Cerebellar cortex (tissue), 1 donor: ENCODE measurements at regions not wholly inside any gene's neighbourhood (a gene's known extent, or its start where the extent isn't known, plus 50 kb on each side); places are given as distances from the start of the nearest gene placed in this dataset.

Experiments used
- DNase-seq: peaks from one replicate; pipeline ENCODE4 v3.0.0-alpha.2; 2015; ENCODE audit warnings: low spot score

DNA sequence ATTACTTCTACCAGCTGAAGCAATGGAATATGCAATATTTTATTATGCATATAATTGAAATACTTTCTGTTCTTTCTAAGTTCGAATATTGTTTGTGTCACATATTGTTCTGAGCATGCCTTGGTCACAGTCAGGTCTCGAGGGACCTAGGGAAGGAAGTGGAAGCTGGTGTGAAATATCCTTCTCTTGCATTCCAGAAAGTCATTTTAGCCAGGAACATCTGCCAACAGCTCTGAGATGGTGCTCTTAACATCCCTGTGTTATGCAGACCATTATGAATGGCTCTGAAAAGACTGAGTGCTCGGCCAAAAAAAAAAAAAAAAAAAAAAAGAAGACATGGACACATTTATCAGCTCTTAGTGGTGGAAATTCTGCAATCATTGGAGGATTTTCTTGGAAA, 132.7 kb upstream of the JAG1 start:
- no peak for DNase-seq

DNA sequence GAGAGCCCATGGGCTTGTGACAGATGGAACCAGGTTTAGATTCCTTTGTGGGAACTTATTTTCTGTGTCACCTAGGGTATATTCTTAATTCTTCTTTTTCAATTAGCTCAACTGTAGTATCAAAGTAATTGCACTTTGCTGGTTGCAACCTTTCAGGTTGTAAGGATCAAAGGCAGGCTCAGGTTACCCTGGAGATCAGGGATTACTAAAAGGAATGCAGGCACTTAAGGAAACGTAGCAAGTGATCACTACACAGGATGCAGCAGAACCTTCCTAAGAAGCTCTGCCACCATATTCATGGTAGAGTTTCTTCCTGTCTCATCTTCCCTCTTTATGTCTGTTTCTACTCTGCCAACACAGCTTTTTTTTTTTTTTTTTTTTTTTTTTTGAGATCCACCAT, 133.2 kb upstream of the JAG1 start:
- DNase-seq, result no peak

DNA sequence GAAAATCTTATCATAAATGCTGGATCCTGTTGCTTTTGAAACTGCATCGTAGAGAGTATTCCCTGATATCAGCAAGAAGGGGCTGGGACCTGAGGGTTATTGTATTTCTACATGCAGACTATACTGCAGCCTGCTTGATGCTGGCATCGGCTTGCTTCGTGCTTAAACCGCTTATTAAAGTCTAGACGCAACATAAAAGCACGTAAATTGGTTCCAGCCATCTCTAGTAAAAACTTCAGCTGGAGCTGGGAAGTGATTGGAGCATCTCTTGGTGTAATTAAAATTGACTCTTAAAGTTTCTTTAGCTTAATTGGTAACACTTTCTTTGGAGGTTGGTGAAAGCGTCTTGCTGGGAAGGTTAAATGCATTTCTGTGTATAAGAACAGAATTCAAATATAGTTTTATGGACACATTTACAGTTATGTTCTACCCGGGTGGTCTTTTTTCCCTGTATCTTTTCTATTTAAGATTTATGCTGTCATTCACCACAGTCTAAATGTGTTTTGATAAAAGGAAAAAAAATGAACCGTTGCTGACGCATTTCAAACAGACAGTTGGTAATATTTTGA, 139.0 kb upstream of the JAG1 start:
- DNase-seq, result no peak

DNA sequence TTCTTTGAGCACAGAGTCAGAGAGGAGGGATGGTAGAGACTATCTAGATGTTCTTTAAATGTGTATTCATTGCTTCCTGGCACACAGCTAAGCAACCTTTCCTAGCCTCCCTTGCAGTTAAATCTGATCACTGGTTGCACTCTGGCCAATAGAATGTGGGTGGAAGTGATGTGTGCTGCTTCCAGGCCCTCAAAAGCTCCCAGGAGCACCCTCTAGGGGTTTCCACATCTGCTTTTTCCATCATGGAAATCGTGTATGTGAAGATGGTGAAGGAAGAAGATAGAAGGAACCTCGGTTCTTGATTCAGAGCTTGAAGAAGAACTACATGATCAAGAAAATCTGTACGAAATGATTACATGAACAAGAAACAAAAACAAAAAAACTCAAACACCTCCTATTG, 149.8 kb upstream of the JAG1 start:
- DNase-seq, result no peak

DNA sequence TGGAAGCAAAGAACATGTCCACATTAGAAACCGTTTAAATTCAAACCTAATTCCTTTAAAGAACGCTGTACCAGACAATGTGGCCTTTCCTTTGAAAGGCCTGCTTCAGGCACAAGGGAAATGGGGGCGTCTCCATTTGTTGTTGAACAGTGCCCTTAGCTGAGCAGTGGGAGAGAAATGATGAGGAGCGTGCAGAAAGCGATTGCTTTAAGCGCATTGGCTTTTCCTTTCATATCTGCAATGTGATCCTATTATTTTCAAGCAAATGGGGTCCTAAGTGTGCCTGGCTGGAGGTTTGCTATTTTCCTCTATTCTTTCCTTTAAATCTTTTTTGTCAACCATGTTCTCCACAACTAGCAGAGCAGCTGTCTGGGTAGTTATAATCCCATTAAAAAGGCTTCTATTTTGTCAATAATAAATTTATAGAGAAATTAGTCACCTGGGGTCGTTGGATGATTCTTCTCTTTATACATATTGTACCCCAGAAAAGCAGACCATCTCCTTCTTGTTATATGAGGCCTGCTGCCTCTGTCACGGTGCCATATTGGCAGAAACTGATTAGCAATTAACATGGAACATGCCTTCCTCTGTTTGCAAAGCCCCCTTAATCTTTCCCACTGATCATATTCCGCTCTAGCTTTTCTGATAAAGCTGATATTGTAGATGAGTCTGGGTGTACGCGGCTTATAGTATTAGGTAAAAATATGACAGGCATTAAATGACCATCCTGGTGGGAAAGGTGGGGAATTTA, 151.1 kb upstream of the JAG1 start:
- DNase-seq, result no peak

DNA sequence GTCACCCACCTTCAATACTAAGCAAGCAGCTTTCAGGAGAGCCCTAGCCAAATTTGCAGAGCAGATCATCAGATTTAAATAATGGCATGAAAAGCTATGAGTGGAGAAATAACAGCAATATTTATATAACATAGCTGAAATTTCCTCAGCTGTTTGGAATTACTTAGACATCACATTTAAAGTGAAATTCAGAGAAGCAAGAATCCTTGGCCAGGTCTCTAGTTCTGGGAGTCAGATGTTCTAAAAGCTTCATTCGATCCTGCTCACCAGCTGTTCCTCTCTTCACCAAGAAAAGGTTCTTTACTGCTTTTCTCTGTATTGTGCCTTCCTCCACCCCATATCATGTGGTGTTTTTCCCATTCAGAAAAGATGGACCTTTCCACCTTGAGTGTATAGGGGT, 152.3 kb upstream of the JAG1 start:
- DNase-seq, result no peak

DNA sequence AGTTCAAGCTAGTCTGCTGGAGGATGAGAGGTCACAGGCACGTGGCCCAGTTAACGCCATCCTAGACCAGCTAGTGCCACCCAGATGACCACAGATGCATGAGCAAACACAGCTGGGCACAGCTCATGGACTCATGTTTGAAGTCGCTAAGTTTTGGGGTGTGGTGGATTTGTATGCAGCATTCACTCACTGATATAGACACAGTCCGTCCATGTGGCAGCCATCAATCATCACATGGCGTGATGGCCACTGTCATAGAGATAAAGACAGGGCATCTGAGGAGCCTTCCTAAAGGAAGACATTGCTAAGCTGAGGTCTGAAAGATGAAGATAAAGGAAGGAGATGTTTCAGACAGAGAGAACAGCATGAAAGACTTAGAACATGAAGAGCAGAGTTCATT, 154.4 kb upstream of the JAG1 start:
- no peak for DNase-seq

DNA sequence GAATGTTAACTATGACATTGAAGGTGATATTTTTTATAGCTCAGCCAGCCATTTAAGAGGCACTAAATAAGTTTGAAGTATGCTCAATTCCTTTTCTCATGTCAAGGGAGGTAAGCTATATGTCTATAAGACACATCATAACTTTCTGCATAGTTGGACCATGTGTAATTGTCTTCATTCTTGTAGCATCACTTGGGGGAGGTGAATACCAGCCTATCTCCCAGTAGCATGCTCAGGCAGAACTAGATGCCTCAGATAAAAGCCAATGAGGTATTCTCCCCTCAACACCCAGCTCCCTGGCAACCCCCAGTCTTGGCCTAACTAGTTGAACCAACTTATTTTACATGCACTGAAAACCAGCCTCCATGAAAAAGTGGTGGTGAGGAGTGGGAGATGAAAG, 158.3 kb upstream of the JAG1 start:
- DNase-seq, result no peak

DNA sequence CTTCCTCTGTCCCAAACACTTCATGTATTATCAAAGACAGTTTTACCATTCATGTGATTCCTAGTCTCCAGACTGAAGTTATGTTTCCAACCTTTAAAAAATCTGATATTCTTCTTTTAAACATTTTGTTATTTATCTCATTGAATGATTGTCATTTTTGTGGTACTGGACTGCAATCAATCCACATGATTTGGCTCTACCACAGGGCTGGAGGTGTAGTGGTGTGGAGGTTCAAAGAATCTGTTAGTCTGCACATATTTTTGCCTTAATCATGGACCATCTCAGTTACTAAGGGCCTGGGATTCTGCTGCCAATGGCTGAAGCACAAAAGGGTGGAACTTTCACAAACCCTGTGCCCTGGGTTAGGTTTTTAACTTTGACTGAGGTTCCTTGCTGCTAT, 164.1 kb upstream of the JAG1 start:
- no peak for DNase-seq

DNA sequence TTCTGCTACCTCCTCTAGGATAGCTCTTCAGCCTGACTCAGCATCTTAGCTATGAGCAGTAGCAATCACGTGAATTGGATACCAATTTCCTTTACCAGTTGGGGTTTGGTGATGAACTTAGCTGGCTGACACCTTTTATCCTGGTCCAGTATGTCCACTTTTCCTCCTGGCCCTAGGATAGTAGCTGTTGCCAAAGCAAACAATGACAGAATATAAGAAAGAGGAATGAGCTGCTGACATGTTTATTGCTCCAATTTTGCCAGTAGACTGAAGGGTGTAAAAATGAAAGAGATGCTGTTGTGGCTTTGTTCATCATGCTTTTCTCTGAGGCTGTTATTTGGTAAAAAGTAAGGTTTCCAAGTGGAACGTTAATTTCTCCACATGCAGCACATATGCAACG, 168.3 kb upstream of the JAG1 start:
- no peak for DNase-seq

DNA sequence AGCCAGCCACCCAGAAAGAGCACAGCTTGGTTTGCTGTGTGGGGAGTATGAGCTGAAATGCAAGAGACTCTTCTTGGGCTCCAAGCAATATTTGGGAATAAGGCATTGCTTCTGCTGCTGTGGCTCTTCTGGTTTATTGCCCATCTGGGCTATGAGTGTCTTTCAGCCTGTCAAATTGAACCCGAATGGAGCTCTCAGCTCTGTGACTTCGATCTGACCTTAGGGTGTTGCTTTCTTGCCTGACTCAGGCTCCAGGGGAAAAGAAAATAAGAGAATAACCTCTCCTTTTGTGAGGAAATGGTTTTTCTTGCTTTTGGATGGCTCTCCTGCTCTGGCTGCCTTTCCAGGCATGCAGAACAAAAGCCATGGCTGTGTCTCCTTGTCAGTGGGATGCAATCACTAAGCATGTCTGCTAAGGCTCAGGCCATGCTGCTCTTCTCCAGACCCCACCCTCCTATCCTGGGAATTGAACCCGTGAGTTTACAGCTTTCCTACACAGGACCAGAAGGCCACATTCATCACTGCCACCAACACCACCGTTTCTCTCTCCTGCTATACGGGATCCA, 169.4 kb upstream of the JAG1 start:
- DNase-seq, result no peak

DNA sequence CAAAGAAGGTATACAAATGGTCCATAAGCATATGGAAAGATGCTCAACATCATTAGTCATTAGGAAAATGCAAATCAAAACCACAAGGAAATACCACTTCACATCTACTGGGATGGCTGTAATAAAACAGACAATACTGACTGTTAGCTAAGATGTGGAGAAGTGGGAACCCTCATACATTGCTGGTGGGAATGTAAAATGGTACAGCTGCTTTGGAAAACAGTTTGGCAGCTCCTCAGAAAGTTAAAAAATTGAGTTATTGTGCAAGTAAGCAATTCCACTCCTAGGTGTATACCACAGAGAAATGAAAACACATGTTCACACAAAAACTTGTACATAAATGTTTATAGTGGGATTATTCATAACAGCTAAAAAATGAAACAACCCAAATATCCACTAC, 173.0 kb upstream of the JAG1 start:
- DNase-seq, result no peak

DNA sequence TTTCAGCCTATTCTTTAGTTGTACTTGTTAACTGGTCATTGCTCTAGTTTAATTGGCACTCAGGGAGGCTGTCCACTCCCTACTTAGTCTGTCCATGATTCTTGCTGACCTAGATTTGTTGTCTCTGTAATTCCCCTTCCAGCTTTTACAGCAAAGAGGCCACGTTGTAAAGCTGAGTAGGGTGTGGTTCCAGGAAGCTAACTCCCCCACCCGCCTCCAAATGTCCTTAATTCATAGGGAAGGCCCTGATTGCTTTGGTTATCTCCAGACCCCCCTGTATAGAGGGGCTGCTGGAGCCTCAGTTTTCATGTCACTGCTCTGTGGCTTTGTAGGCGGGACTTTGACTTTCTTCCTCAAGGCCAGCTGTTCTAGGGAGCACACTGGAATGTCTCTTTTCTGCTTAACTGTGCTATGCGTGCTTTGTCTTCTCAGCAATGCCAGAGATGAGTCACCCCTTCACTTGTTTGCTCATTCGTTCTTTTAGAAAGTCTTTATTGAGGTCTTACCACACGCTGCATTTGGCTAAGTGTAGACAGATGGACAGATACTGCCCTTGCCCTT, 175.1 kb upstream of the JAG1 start:
- DNase-seq, result no peak

DNA sequence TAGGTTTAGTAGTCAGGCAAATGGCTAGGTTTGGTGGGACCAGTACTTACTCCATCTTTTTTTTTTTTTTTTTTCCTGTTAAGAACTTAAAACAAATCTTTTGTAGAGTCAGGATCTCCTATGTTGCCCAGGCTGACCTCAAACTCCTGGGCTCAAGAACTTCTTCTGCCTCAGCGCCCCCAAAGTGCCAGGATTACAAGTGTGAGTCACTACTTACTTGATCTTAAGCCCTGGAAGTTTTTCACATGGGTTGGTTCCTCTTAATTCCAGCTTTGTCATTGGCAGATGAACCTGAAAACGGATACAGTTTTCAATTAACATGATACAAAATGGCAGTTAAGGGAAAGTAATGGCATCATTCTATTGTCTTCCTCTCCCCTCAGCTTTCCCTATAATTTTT, 179.4 kb upstream of the JAG1 start:
- no peak for DNase-seq

DNA sequence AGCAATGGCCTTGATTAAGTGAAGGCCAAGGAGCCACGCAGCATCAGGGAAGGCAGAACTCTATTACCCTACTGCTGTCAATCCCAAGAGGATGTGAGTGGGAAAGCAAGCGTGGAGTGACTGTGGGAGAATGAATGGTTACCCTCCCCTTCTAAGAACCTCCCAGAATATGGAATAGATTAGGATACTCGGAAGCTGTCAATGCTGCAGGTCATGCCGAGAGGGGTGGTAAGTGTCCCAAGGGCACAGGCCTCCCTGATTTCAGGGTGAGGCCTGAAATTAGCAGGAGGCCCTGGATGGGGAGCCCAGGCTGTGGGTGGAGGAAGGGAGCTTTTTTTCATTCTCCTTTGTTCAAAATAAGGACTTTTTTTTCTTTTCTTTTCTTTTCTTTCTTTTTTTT, 179.9 kb upstream of the JAG1 start:
- no peak for DNase-seq

DNA sequence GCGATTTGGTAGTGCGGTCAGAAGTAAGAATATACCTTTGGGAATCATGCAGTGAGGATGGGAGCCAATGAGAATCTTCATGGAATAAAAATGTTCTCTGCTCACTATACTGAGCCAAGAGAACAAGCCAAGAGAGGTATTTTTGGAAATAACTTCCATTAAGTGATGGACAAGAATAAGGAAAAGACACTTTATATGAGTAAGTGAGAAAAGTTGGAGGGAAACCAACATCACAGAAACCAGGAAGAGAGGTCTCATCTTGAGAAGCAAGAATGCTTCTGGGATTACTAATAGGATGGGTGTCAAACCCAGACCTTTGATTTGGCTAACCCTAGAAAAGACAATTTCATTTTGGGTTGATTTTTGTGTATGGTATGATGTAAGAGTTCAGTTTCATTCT, 181.2 kb upstream of the JAG1 start:
- DNase-seq, result no peak

DNA sequence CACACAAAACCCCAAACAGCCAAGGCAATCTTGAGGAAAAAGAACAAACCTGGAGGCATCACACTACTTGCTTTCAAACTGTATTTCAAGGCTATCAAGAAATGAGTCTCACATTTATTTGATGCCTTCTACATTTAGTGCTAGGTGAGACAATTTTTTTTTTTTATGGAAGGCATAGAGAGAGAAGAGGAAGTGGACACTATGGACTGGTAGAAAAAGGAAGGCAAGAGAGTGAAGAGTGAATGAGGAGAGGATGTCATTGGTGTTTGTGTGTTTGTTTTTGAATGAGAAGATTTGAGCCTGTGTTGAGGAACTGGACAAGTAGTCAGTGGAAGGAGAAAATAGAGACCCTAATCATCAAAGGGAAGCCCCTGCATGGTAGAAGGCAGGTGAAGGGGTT, 182.0 kb upstream of the JAG1 start:
- no peak for DNase-seq

DNA sequence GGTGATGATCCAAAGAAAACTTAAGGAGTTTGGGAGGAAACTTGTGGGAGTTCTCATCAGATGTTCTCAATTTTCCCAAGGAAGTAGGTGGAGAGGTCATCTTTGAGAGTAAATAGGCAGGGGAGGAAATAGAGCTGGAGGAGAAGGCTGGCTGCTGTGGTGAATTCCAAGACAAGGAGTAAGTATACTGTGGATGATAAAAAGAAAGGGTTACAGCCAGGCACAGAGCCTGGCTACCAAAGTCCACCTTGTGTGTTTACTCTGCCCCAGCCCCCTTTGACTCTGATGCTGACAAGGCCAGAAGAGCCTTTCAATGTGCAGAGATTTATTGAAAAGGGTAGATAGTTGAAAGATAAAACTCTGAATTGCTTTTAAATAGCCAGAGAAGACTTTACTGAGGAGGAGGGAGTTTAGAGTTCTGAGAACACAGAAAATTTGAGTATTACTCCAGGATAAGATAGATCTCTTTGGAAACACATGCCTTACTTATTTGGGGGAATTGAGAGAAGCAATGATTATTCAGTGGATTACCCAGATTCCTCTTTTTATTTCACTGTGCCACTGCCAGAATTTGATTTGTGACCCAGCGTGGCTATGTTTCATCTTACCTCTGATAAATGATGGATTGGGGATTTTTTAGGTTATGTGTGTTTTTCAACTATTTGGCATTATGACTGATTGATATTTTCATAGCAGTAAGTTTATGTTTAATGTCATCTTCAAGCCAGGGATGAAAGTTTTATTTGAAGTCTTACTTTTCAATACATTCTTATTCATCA, 182.6 kb upstream of the JAG1 start:
- DNase-seq, result no peak

DNA sequence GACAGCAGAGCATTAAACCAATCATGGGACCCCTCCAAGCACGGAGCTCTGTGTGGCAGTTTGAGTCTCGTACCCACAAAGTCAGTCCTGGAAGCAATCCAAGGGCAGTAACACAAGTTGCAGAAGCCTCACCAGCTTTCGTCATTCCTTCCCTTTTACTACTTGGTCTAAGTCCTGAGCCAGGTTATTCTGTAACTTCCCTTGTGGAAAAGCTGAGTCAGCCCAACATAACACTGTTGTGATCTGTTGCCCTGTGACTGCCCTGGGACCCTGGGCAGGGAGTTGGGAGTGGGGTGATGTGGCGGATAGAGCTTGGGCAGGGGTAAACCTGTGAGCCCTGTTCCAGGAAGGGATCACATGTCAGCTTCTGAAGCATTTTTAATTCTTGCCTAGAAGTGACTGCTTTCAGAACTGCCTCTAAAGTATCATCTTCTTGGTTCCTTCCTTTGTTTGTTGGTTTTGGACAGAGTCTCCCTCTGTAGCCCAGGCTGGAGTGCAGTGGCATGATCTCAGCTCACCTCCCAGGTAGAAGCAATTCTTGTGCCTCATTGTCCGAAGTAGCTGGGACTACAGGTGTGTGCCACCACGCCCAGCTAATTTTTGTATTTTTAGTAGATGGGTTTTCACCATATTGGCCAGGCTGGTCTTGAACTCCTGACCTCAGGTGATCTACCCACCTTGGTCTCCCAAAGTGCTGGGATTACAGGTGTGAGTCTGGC, 183.7 kb upstream of the JAG1 start:
- DNase-seq, result no peak

DNA sequence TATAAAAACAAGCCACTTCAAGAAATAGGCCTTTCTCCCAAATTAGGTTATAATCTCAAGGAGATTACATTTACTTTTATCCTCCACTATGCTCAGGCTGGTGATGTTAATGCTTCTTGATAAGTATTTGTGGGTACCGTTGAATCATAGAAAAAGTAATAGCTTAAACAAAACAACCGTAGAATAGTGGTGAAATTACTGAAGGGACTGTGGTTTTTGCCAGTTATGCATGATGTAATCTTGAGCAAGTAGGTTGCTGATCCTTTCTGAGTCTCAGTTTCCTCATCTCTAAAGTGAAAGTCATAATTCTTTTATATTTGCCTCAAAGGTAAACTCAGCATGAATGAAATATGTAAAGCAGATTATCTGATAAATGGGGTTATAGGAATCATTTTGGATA, 187.3 kb upstream of the JAG1 start:
- DNase-seq, result no peak

DNA sequence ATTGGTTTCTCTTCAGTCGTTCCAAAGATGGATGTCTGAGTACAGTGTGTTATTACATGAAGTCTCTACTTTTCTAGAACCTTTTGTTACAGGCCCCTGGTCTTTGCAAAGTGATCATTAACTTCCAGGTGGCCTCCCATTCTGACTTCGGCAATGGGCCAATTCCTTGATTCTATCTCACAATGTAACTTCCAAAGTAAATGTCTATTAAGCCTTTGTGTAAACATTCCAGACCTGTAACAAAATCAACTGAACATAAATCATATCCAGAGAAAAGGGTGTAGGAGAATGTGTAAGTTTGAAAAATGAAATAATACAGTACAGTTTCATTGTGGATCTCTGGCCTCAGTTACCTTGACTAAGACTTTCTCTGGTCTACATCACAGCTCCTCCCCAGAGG, 187.8 kb upstream of the JAG1 start:
- no peak for DNase-seq
